HEK293 (cell line): ENCODE measurements at regions not wholly inside any gene's neighbourhood (a gene's known extent, or its start where the extent isn't known, plus 50 kb on each side); places are given as distances from the start of the nearest gene placed in this dataset.

Experiments
- CTCF ChIA-PET: fragments of 350-600 bp; formaldehyde crosslinking; extraction: SDS; loops from one replicate; lab custom pipeline; 2021; ENCODE audit warnings: antibody characterized with exemption; lab: Yijun Ruan, JAX
- POLR2A ChIA-PET: fragments of 300-600 bp; formaldehyde crosslinking; extraction: SDS; loops from one replicate; lab custom pipeline; 2020; ENCODE audit warnings: antibody characterized with exemption, inconsistent platforms; lab: Yijun Ruan, JAX
- H3K27ac ChIP-seq: fragments of 200-500 bp; sonication (Bioruptor generic); 2 replicates; pipeline ENCODE4 v1.5.1; 2014; ENCODE audit warnings: low read depth, low read length, control low read depth, inconsistent platforms; ENCODE audit errors: extremely low read depth
- H3K36me3 ChIP-seq, 2 experiments: fragments of 200-500 bp in 1 of 2; sonication (Bioruptor generic) in 1 of 2; 1 replicate in 1 of 2; 2 replicates in 1 of 2; pipeline ENCODE4 v1.5.1; 2014 to 2017; ENCODE audit warnings: inconsistent platforms in 2 of 2, low read length in 2 of 2; ENCODE audit not compliant: control insufficient read depth in 2 of 2, insufficient read depth in 1 of 2
- H3K4me1 ChIP-seq: fragments of 200-500 bp; sonication (Bioruptor generic); 2 replicates; pipeline ENCODE4 v1.5.1; 2014; ENCODE audit warnings: mild to moderate bottlenecking, low read length, inconsistent platforms; ENCODE audit not compliant: control insufficient read depth, insufficient read depth
- H3K4me3 ChIP-seq: 2 replicates; pipeline ENCODE4 v1.5.1; 2011; ENCODE audit warnings: low read depth, mild to moderate bottlenecking, control low read depth, low read length, moderate library complexity
- H3K9me3 ChIP-seq: fragments of 200-500 bp; sonication (Bioruptor generic); 2 replicates; pipeline ENCODE4 v1.5.1; 2014; ENCODE audit warnings: low read depth, low read length, inconsistent platforms; ENCODE audit not compliant: control insufficient read depth, insufficient read depth
- GLIS1 ChIP-seq: fragments of 450-650 bp; formaldehyde crosslinking; IDR thresholded peaks from 2 replicates; pipeline ENCODE4 v1.5.1; 2016; ENCODE audit warnings: missing biosample characterization, missing genetic modification characterization
- HOXD13 ChIP-seq: sonication (generic); formaldehyde crosslinking; IDR thresholded peaks from 2 replicates; pipeline ENCODE4 v1.8.0; 2022; ENCODE audit warnings: missing genetic modification reagents, borderline replicate concordance
- KLF1 ChIP-seq: fragments of 450-650 bp; formaldehyde crosslinking; IDR thresholded peaks from 2 replicates; pipeline ENCODE4 v1.5.1; 2016; ENCODE audit warnings: missing biosample characterization, missing genetic modification characterization
- SETDB1 ChIP-seq: IDR thresholded peaks from one replicate; pipeline ENCODE4 v1.6.1; 2017; ENCODE audit warnings: mild to moderate bottlenecking, low read length, moderate library complexity, mixed read lengths; ENCODE audit not compliant: insufficient read length
- ZBTB48 ChIP-seq: fragments of 450-650 bp; formaldehyde crosslinking; IDR thresholded peaks from 2 replicates; pipeline ENCODE4 v1.5.1; 2016; ENCODE audit warnings: missing biosample characterization, missing genetic modification characterization
- ZBTB7A ChIP-seq: fragments of 450-650 bp; formaldehyde crosslinking; IDR thresholded peaks from 2 replicates; pipeline ENCODE4 v1.5.1; 2016; ENCODE audit warnings: low read depth, missing biosample characterization, missing genetic modification characterization
- ZFP69B ChIP-seq: fragments of 450-650 bp; formaldehyde crosslinking; IDR thresholded peaks from 2 replicates; pipeline ENCODE4 v1.5.1; 2016; ENCODE audit warnings: missing biosample characterization, missing genetic modification characterization
- ZIC2 ChIP-seq: fragments of 450-650 bp; formaldehyde crosslinking; IDR thresholded peaks from 2 replicates; pipeline ENCODE4 v1.5.1; 2016; ENCODE audit warnings: missing biosample characterization, missing genetic modification characterization
- ZNF112 ChIP-seq: fragments of 450-650 bp; formaldehyde crosslinking; IDR thresholded peaks from 2 replicates; pipeline ENCODE4 v1.5.0; 2017; ENCODE audit warnings: missing biosample characterization, missing genetic modification characterization
- ZNF19 ChIP-seq: fragments of 450-650 bp; formaldehyde crosslinking; IDR thresholded peaks from 2 replicates; pipeline ENCODE4; 2016; ENCODE audit warnings: missing biosample characterization, missing genetic modification characterization, low read depth
- ZNF248 ChIP-seq: fragments of 450-650 bp; formaldehyde crosslinking; IDR thresholded peaks from 2 replicates; pipeline ENCODE4 v1.5.1; 2017; ENCODE audit warnings: missing biosample characterization, missing genetic modification characterization
- ZNF394 ChIP-seq: fragments of 450-650 bp; formaldehyde crosslinking; IDR thresholded peaks from 2 replicates; pipeline ENCODE4 v1.5.1; 2016; ENCODE audit warnings: missing biosample characterization, missing genetic modification characterization, mild to moderate bottlenecking, moderate library complexity, borderline replicate concordance
- ZNF701 ChIP-seq: fragments of 450-650 bp; formaldehyde crosslinking; IDR thresholded peaks from 2 replicates; pipeline ENCODE4 v1.5.1; 2016; ENCODE audit warnings: missing biosample characterization, missing genetic modification characterization
- ZNF785 ChIP-seq: fragments of 450-650 bp; formaldehyde crosslinking; IDR thresholded peaks from 2 replicates; pipeline ENCODE4 v1.5.1; 2016; ENCODE audit warnings: missing biosample characterization, missing genetic modification characterization
- ZNF843 ChIP-seq: fragments of 450-650 bp; formaldehyde crosslinking; IDR thresholded peaks from 2 replicates; pipeline ENCODE4 v1.5.1; 2016; ENCODE audit warnings: missing biosample characterization, missing genetic modification characterization
- TF ChIP-seq, protein P1 (sequence below): fragments of 450-650 bp; formaldehyde crosslinking; IDR thresholded peaks from 2 replicates; pipeline ENCODE4 v1.5.1; 2017; ENCODE audit warnings: missing biosample characterization, missing genetic modification characterization
- TF ChIP-seq, protein P2 (sequence below): fragments of 450-650 bp; formaldehyde crosslinking; IDR thresholded peaks from 2 replicates; pipeline ENCODE4 v1.5.1; 2016; ENCODE audit warnings: missing biosample characterization, missing genetic modification characterization
- TF ChIP-seq, protein P3 (sequence below): IDR thresholded peaks from 2 replicates; pipeline ENCODE4 v1.6.1; 2011; ENCODE audit warnings: mild to moderate bottlenecking, low read depth, low read length, borderline replicate concordance
- TF ChIP-seq, protein P4 (sequence below): fragments of 450-650 bp; formaldehyde crosslinking; IDR thresholded peaks from 2 replicates; pipeline ENCODE4 v1.5.1; 2016; ENCODE audit warnings: missing biosample characterization, missing genetic modification characterization
- TF ChIP-seq, protein P5 (sequence below): fragments of 450-650 bp; formaldehyde crosslinking; IDR thresholded peaks from 2 replicates; pipeline ENCODE4 v1.5.1; 2016; ENCODE audit warnings: missing biosample characterization, missing genetic modification characterization
- TF ChIP-seq, protein P6 (sequence below): fragments of 450-650 bp; formaldehyde crosslinking; conservative IDR thresholded peaks from 2 replicates; pipeline ENCODE4 v1.5.1; 2016; ENCODE audit warnings: low read depth, missing biosample characterization, missing genetic modification characterization

DNA sequence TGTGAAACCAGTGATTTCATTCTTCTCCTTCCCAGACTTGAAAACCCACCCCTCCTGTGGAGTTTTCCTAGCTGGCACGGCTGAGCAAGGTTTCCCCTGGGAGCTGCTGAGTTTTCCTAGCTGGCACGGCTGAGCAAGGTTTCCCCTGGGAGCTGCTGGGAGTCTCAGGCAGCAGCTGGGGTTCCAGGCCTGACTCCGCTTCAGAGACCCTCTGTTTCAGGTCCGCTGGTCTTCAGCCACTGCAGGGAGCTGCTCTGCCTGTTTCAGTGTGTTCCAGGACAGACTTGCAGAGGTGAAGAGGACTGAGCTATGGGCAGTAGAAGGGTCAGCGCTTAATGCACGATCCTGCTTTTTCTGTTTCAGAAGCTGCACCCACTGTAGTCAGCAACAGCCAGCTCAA lies 104.9 kb downstream of the XRCC2 start:
- no peaks in the 10 kb centered on the region for H3K36me3 ChIP-seq
- POLR2A ChIA-PET = no interaction called here
- CTCF ChIA-PET = no interaction called here
- TF ChIP-seq ZBTB48 (tag by site-specific recombination) = no peak
- TF ChIP-seq ZIC2 = peak; percentile 34
- H3K4me1 ChIP-seq = no peaks in the 10 kb centered on the region
- H3K27ac ChIP-seq = no peak overlapping the region
- H3K4me3 ChIP-seq = no peak overlapping the region
- H3K9me3 ChIP-seq = no peaks in the 10 kb centered on the region

DNA sequence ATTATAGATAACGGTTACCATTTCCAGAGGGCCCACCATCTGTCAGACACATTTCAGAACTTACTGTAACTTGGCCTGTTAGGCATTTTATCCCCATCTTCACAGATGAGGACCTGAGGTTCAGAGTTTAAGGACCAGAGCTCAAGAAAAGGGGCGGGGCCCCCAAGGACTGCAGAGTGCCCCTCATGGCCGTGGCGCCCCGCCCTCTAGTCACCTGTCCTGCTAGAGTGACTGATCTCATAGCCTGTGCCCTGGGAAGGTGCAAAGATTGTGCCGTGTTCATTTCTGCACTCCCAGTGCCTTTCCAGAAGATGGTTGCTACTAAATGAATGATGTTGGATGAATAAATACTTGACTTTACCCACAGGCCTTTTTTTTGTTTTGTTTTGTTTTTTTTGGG lies 107.0 kb downstream of the XRCC2 start:
- H3K4me1 ChIP-seq = no peaks in the 10 kb centered on the region
- POLR2A ChIA-PET = no interaction called here

DNA sequence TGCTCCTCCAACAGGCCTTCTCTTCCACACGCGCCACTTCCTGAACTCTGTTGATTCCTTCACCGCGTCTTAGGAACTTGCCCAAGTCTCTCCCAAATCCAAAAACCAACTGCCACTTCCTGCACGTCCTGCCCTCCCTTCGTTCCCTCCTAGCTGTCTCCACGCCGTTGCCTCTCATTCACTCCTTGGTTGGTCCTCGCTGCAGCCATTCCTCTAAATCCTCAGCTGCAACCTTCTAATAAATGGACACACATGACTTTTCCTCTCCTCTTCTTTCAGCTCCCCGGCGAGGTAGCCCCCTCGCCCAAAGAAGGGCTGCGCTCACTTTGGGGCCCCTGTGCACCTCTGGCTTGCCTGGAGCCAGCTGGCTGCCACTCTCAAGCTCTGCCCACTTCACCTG lies 110.2 kb downstream of the XRCC2 start:
- CTCF ChIA-PET = no interaction called here
- POLR2A ChIA-PET = no interaction called here

More for the DNA sequence above, 107.0 kb downstream of the XRCC2 start:
- Histone ChIP-seq H3K4me3 (no peak overlapping the region), H3K36me3 (no peaks in the 10 kb centered on the region), H3K27ac (no peak overlapping the region), H3K9me3 (no peaks in the 10 kb centered on the region)
- CTCF ChIA-PET = interaction anchor here (1.3 to 1.5 kb wide), 2 partner anchors 12 to 227 kb away, joined by 3 read pairs; no protein-coding TSS in a partner anchor
- TF ChIP-seq, protein P1, sequence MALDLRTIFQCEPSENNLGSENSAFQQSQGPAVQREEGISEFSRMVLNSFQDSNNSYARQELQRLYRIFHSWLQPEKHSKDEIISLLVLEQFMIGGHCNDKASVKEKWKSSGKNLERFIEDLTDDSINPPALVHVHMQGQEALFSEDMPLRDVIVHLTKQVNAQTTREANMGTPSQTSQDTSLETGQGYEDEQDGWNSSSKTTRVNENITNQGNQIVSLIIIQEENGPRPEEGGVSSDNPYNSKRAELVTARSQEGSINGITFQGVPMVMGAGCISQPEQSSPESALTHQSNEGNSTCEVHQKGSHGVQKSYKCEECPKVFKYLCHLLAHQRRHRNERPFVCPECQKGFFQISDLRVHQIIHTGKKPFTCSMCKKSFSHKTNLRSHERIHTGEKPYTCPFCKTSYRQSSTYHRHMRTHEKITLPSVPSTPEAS (tag by site-specific recombination) = no peak
- TF ChIP-seq ZNF843 (tag by site-specific recombination) = no peak
- TF ChIP-seq, protein P2, sequence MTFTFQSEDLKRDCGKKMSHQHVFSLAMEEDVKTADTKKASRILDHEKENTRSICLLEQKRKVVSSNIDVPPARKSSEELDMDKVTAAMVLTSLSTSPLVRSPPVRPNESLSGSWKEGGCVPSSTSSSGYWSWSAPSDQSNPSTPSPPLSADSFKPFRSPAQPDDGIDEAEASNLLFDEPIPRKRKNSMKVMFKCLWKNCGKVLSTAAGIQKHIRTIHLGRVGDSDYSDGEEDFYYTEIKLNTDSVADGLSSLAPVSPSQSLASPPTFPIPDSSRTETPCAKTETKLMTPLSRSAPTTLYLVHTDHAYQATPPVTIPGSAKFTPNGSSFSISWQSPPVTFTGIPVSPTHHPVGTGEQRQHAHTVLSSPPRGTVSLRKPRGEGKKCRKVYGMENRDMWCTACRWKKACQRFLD (tag by site-specific recombination) = no peak
- TF ChIP-seq, all 188 proteins: peak for 0

More for the DNA sequence above, 110.2 kb downstream of the XRCC2 start:
- H3K4me1 ChIP-seq = no peaks in the 10 kb centered on the region
- no peaks in the 10 kb centered on the region for H3K9me3 ChIP-seq
- H3K36me3 ChIP-seq = no peaks in the 10 kb centered on the region
- TF ChIP-seq ZBTB7A (tag by site-specific recombination) (no peak), SETDB1 (no peak), ZNF248 (tag by site-specific recombination) (no peak), ZNF19 (tag by site-specific recombination) (no peak), ZNF785 (tag by site-specific recombination) (no peak), ZNF112 (tag by site-specific recombination) (no peak), HOXD13 (no peak), ZNF701 (no peak), ZNF394 (tag by site-specific recombination) (no peak), KLF1 (tag by site-specific recombination) (no peak), ZFP69B (no peak), GLIS1 (no peak)
- TF ChIP-seq, protein P3, sequence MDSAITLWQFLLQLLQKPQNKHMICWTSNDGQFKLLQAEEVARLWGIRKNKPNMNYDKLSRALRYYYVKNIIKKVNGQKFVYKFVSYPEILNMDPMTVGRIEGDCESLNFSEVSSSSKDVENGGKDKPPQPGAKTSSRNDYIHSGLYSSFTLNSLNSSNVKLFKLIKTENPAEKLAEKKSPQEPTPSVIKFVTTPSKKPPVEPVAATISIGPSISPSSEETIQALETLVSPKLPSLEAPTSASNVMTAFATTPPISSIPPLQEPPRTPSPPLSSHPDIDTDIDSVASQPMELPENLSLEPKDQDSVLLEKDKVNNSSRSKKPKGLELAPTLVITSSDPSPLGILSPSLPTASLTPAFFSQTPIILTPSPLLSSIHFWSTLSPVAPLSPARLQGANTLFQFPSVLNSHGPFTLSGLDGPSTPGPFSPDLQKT = no peak
- TF ChIP-seq, protein P4, sequence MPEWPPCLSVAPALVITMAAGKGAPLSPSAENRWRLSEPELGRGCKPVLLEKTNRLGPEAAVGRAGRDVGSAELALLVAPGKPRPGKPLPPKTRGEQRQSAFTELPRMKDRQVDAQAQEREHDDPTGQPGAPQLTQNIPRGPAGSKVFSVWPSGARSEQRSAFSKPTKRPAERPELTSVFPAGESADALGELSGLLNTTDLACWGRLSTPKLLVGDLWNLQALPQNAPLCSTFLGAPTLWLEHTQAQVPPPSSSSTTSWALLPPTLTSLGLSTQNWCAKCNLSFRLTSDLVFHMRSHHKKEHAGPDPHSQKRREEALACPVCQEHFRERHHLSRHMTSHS (tag by site-specific recombination) = no peak
- TF ChIP-seq, protein P5, sequence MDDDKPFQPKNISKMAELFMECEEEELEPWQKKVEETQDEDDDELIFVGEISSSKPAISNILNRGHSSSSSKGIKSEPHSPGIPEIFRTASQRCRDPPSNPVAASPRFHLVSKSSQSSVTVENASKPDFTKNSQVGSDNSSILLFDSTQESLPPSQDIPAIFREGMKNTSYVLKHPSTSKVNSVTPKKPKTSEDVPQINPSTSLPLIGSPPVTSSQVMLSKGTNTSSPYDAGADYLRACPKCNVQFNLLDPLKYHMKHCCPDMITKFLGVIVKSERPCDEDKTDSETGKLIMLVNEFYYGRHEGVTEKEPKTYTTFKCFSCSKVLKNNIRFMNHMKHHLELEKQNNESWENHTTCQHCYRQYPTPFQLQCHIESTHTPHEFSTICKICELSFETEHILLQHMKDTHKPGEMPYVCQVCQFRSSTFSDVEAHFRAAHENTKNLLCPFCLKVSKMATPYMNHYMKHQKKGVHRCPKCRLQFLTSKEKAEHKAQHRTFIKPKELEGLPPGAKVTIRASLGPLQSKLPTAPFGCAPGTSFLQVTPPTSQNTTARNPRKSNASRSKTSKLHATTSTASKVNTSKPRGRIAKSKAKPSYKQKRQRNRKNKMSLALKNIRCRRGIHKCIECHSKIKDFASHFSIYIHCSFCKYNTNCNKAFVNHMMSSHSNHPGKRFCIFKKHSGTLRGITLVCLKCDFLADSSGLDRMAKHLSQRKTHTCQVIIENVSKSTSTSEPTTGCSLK (tag by site-specific recombination) = no peak
- TF ChIP-seq, protein P6, sequence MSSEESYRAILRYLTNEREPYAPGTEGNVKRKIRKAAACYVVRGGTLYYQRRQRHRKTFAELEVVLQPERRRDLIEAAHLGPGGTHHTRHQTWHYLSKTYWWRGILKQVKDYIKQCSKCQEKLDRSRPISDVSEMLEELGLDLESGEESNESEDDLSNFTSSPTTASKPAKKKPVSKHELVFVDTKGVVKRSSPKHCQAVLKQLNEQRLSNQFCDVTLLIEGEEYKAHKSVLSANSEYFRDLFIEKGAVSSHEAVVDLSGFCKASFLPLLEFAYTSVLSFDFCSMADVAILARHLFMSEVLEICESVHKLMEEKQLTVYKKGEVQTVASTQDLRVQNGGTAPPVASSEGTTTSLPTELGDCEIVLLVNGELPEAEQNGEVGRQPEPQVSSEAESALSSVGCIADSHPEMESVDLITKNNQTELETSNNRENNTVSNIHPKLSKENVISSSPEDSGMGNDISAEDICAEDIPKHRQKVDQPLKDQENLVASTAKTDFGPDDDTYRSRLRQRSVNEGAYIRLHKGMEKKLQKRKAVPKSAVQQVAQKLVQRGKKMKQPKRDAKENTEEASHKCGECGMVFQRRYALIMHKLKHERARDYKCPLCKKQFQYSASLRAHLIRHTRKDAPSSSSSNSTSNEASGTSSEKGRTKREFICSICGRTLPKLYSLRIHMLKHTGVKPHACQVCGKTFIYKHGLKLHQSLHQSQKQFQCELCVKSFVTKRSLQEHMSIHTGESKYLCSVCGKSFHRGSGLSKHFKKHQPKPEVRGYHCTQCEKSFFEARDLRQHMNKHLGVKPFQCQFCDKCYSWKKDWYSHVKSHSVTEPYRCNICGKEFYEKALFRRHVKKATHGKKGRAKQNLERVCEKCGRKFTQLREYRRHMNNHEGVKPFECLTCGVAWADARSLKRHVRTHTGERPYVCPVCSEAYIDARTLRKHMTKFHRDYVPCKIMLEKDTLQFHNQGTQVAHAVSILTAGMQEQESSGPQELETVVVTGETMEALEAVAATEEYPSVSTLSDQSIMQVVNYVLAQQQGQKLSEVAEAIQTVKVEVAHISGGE = no peak
- TF ChIP-seq, all 188 proteins: peak for 0
- Histone ChIP-seq H3K4me3 (no peak overlapping the region), H3K27ac (no peak overlapping the region)
